ENCODE measurements at regions not wholly inside any gene's neighbourhood (a gene's known extent, or its start where the extent isn't known, plus 50 kb on each side); places are given as distances from the start of the nearest gene placed in this dataset.

DNA sequence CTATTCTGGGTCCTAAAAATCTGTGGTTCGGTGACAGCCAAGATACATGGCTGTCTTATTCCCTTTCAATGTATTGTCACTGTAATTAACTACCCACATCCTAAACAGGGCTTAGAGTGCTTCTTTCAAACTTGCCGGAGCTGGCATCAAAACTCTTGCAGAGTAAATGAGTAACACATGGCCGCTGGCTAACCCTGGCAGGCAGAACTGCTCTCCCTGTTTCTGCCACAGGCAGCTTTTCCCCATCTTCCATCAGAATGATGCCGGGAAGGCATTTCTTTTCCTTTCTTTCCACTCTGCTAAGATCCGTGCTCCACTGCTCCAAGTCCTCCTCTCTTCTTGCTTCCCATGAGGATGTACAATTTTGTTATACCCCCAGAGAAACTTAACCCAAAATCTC lies 54.8 kb upstream of the PTPRM start:
- TF ChIP-seq, protein P1, sequence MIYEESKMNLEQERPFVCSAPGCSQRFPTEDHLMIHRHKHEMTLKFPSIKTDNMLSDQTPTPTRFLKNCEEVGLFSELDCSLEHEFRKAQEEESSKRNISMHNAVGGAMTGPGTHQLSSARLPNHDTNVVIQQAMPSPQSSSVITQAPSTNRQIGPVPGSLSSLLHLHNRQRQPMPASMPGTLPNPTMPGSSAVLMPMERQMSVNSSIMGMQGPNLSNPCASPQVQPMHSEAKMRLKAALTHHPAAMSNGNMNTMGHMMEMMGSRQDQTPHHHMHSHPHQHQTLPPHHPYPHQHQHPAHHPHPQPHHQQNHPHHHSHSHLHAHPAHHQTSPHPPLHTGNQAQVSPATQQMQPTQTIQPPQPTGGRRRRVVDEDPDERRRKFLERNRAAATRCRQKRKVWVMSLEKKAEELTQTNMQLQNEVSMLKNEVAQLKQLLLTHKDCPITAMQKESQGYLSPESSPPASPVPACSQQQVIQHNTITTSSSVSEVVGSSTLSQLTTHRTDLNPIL (CRISPR knock-in tag; IDR thresholded peaks at IDR 0.05; ENCODE audit: low read depth) = no peak
- TF ChIP-seq, protein P2, sequence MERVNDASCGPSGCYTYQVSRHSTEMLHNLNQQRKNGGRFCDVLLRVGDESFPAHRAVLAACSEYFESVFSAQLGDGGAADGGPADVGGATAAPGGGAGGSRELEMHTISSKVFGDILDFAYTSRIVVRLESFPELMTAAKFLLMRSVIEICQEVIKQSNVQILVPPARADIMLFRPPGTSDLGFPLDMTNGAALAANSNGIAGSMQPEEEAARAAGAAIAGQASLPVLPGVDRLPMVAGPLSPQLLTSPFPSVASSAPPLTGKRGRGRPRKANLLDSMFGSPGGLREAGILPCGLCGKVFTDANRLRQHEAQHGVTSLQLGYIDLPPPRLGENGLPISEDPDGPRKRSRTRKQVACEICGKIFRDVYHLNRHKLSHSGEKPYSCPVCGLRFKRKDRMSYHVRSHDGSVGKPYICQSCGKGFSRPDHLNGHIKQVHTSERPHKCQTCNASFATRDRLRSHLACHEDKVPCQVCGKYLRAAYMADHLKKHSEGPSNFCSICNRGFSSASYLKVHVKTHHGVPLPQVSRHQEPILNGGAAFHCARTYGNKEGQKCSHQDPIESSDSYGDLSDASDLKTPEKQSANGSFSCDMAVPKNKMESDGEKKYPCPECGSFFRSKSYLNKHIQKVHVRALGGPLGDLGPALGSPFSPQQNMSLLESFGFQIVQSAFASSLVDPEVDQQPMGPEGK (CRISPR knock-in tag; IDR thresholded peaks at IDR 0.05; ENCODE audit: borderline replicate concordance) = no peak
- TF ChIP-seq, protein P3, sequence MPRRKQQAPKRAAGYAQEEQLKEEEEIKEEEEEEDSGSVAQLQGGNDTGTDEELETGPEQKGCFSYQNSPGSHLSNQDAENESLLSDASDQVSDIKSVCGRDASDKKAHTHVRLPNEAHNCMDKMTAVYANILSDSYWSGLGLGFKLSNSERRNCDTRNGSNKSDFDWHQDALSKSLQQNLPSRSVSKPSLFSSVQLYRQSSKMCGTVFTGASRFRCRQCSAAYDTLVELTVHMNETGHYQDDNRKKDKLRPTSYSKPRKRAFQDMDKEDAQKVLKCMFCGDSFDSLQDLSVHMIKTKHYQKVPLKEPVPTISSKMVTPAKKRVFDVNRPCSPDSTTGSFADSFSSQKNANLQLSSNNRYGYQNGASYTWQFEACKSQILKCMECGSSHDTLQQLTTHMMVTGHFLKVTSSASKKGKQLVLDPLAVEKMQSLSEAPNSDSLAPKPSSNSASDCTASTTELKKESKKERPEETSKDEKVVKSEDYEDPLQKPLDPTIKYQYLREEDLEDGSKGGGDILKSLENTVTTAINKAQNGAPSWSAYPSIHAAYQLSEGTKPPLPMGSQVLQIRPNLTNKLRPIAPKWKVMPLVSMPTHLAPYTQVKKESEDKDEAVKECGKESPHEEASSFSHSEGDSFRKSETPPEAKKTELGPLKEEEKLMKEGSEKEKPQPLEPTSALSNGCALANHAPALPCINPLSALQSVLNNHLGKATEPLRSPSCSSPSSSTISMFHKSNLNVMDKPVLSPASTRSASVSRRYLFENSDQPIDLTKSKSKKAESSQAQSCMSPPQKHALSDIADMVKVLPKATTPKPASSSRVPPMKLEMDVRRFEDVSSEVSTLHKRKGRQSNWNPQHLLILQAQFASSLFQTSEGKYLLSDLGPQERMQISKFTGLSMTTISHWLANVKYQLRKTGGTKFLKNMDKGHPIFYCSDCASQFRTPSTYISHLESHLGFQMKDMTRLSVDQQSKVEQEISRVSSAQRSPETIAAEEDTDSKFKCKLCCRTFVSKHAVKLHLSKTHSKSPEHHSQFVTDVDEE (CRISPR knock-in tag; IDR thresholded peaks at IDR 0.05) = no peak
- TF ChIP-seq ZFP30 (CRISPR knock-in tag; IDR thresholded peaks at IDR 0.05) (no peak), RARB (CRISPR knock-in tag; IDR thresholded peaks at IDR 0.05) (no peak)

All from SK-N-SH treated with all-trans-retinoic acid at 6 μM for 48 hours (cell line).